BE2C (cell line): ENCODE measurements at regions not wholly inside any gene's neighbourhood (a gene's known extent, or its start where the extent isn't known, plus 50 kb on each side); places are given as distances from the start of the nearest gene placed in this dataset.
"Not testable (repeated sequence)": the region's sequence is repeated elsewhere in the genome, so short reads cannot be mapped to it uniquely, and the experiment has no call there.

ENCODE experiments used
- DNase-seq: peaks from one replicate; pipeline ENCODE4 v3.0.0-alpha.2; 2020
- H3K27me3 ChIP-seq: fragments of 250-450 bp; sonication (Bioruptor Pico); 2 replicates; pipeline ENCODE4 v1.5.1; 2020; ENCODE audit warnings: mild to moderate bottlenecking
- H3K36me3 ChIP-seq: fragments of 250-450 bp; sonication (Bioruptor Pico); 2 replicates; pipeline ENCODE4 v1.5.1; 2020; ENCODE audit warnings: mild to moderate bottlenecking
- H3K4me1 ChIP-seq: fragments of 250-450 bp; sonication (Bioruptor Pico); 2 replicates; pipeline ENCODE4 v1.5.1; 2020
- H3K4me3 ChIP-seq: 2 replicates; pipeline ENCODE4 v1.5.1; 2011; ENCODE audit warnings: low read depth, low read length
- H3K9me3 ChIP-seq: fragments of 250-450 bp; sonication (Bioruptor Pico); 2 replicates; pipeline ENCODE4 v1.5.1; 2020
- CTCF ChIP-seq: IDR thresholded peaks from 2 replicates; pipeline ENCODE4 v1.5.1; 2012; ENCODE audit warnings: mild to moderate bottlenecking, low read depth, low read length

- Histone ChIP-seq H3K4me1 (no peaks in the 10 kb centered on the region), H3K36me3 (no peaks in the 10 kb centered on the region), H3K4me3 (no peak overlapping the region), H3K9me3 (no peaks in the 10 kb centered on the region), H3K27me3 (no peaks in the 10 kb centered on the region)
- no peak for TF ChIP-seq CTCF
- DNase-seq = no peak
Observed at GRCh38 chr11:95415837-95416304, 184.9 kb upstream of the SESN3 start.

DNA sequence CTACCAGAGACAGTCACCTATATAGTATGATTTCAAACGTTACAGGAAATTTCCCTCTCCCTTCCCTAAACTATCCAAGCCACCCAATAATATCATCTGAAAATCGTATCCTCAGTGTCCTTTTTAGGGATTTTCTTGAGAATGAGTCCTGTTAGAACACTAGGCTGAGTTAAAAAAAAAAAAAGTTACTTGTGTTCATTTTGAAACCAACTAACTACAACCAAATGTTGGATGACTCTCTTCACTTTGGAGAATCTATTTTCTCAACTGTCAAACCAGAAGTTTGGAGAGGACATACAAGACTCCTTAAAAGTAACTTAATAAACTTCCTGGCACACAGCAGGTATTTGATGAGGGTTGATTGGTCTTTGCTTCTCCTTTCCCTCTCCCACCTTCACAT lies 183.2 kb upstream of the SESN3 start:
- no peak for TF ChIP-seq CTCF
- H3K9me3 ChIP-seq = no peaks in the 10 kb centered on the region
- H3K4me1 ChIP-seq = no peaks in the 10 kb centered on the region
- H3K27me3 ChIP-seq = no peaks in the 10 kb centered on the region
- DNase-seq = no peak
- H3K4me3 ChIP-seq = no peak overlapping the region
- no peaks in the 10 kb centered on the region for H3K36me3 ChIP-seq

DNA sequence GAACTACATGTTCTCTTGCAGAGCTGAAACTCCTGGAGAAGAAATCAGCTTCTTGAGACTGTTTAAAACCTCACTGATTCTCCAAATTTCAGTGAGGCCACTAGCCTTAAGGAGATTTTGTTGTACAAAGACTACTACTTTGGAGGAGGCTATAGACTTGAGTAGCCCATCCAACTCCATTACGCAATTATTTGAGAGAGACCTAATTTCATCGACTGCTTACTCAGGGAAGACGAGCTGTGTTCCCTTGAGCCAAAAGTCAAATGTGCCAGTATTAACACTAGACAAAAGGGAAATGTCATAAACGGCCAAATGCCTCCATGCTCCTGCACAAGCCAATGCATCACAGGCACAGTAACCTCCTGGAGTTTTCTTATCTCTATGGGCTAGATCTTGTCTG lies 182.8 kb upstream of the SESN3 start:
- DNase-seq = no peak
- Histone ChIP-seq H3K9me3 (no peaks in the 10 kb centered on the region), H3K36me3 (no peaks in the 10 kb centered on the region), H3K4me3 (no peak overlapping the region), H3K27me3 (no peaks in the 10 kb centered on the region), H3K4me1 (no peaks in the 10 kb centered on the region)
- TF ChIP-seq CTCF = no peak

DNA sequence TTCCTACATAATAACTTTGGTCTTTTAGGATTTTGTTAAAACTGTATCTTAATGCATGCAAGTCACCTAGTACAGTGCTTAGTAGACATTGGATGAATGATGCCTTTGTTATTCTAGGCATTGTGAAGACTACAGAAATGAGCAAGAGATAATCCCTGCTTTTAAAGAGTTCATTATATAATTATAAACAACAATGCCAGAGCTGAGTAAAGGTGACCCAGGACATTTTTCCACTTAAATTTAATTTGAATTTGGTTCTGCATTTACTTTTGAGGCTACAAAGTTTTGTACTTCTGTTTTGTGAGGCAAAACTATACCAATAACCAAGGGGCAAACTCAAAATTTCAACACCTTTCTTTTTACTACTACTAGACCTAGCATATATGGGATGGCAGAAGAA lies 182.0 kb upstream of the SESN3 start:
- TF ChIP-seq CTCF = no peak
- DNase-seq = no peak
- Histone ChIP-seq H3K36me3 (no peaks in the 10 kb centered on the region), H3K9me3 (no peaks in the 10 kb centered on the region), H3K4me3 (no peak overlapping the region), H3K4me1 (no peaks in the 10 kb centered on the region), H3K27me3 (no peaks in the 10 kb centered on the region)

GRCh38 chr11:95412074-95412473 lies 181.1 kb upstream of the SESN3 start:
- Histone ChIP-seq H3K4me1 (no peaks in the 10 kb centered on the region), H3K27me3 (no peaks in the 10 kb centered on the region), H3K36me3 (no peaks in the 10 kb centered on the region), H3K9me3 (no peaks in the 10 kb centered on the region), H3K4me3 (no peak overlapping the region)
- DNase-seq = no peak
- no peak for TF ChIP-seq CTCF

DNA sequence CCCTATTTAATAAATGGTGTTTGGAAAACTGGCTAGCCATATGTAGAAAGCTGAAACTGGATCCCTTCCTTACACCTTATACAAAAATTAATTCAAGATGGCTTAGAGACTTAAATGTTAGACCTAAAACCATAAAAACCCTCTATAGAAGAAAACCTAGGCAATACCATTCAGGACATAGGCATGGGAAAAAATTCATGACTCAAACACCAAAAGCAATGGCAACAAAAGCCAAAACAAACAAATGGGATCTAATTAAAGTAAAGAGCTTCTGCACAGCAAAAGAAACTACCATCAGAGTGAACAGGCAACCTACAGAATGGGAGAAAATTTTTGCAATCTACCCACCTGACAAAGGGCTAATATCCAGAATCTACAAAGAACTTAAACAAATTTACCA lies 179.7 kb upstream of the SESN3 start:
- DNase-seq, H3K4me3 ChIP-seq, H3K4me1 ChIP-seq, H3K27me3 ChIP-seq, H3K36me3 ChIP-seq, H3K9me3 ChIP-seq: not testable (repeated sequence)

GRCh38 chr11:95406271-95406670 lies 175.3 kb upstream of the SESN3 start:
- Histone ChIP-seq H3K27me3 (no peaks in the 10 kb centered on the region), H3K4me1 (peaks cover 14% of the 10 kb centered on the region), H3K4me3 (no peak overlapping the region), H3K36me3 (no peaks in the 10 kb centered on the region), H3K9me3 (no peaks in the 10 kb centered on the region; the same call in 1 of the 2 replicates)
- no peak for TF ChIP-seq CTCF
- no peak for DNase-seq
